Pons (tissue), 1 donor: ENCODE measurements at regions not wholly inside any gene's neighbourhood (a gene's known extent, or its start where the extent isn't known, plus 50 kb on each side); places are given as distances from the start of the nearest gene placed in this dataset.
A peak's percentile ranks its signal among the peaks of the same experiment; 100 is the strongest.

Source experiments
- DNase-seq: peaks from one replicate; pipeline ENCODE4 v3.0.0-alpha.2; 2016; ENCODE audit warnings: low spot score

GRCh38 chr22:49640366-49641095, 187.1 kb downstream of the BRD1 start:
- DNase-seq, result no peak

- no peak for DNase-seq
These were observed 187.7 kb downstream of the BRD1 start for GRCh38 chr22:49639956-49640355.

GRCh38 chr22:49638788-49639187, 188.9 kb downstream of the BRD1 start:
- peak; percentile 64 for DNase-seq

- no peak for DNase-seq
These were observed 189.7 kb downstream of the BRD1 start for GRCh38 chr22:49638001-49638400.

- no peak for DNase-seq
These were observed 190.4 kb downstream of the BRD1 start for GRCh38 chr22:49637255-49637760.

GRCh38 chr22:49636649-49637048, 191.0 kb downstream of the BRD1 start:
- DNase-seq, result no peak

GRCh38 chr22:49636214-49636613, 191.5 kb downstream of the BRD1 start:
- no peak for DNase-seq

- no peak for DNase-seq
These were observed 193.5 kb downstream of the BRD1 start for GRCh38 chr22:49634006-49634772.

- DNase-seq, result no peak
These were observed 194.7 kb downstream of the BRD1 start for GRCh38 chr22:49633010-49633324.

- peak; percentile 65 for DNase-seq
These were observed 195.3 kb downstream of the BRD1 start for GRCh38 chr22:49632199-49633009.

GRCh38 chr22:49630448-49630946, 197.2 kb downstream of the BRD1 start:
- DNase-seq, result no peak

- DNase-seq, result no peak
These were observed 197.9 kb downstream of the BRD1 start for GRCh38 chr22:49629586-49630447.

- no peak for DNase-seq
These were observed 198.5 kb downstream of the BRD1 start for GRCh38 chr22:49629261-49629570.

GRCh38 chr22:49628391-49629260, 199.0 kb downstream of the BRD1 start:
- no peak for DNase-seq

GRCh38 chr22:49627217-49628181, 200.2 kb downstream of the BRD1 start:
- peak; percentile 12 for DNase-seq

GRCh38 chr22:49626361-49627216, 201.1 kb downstream of the BRD1 start:
- DNase-seq, result no peak

GRCh38 chr22:49624421-49625177, 203.1 kb downstream of the BRD1 start:
- DNase-seq, result no peak

GRCh38 chr22:49623715-49624114, 204.0 kb downstream of the BRD1 start:
- no peak for DNase-seq
